OCI-LY3 (cell line): ENCODE measurements at regions not wholly inside any gene's neighbourhood (a gene's known extent, or its start where the extent isn't known, plus 50 kb on each side); places are given as distances from the start of the nearest gene placed in this dataset.

ENCODE experiments used
- CTCF ChIP-seq: fragments of 200-600, 300-600 bp; sonication (generic); IDR thresholded peaks from 2 replicates; pipeline ENCODE4 v1.5.1; 2014; ENCODE audit warnings: antibody characterized with exemption, low read length, low read depth
- EZH2phosphoT487 ChIP-seq: fragments of 200-600 bp; shearing (Covaris generic); IDR thresholded peaks from 2 replicates; pipeline ENCODE4 v1.6.1; 2018; ENCODE audit warnings: antibody characterized with exemption, mixed run types, low read depth

- TF ChIP-seq CTCF (no peak), EZH2phosphoT487 (no peak)
These were observed 845.4 kb upstream of the ADAMTS5 start for GRCh38 chr21:27812279-27812678.
